K562 (cell line): ENCODE measurements at regions not wholly inside any gene's neighbourhood (a gene's known extent, or its start where the extent isn't known, plus 50 kb on each side); places are given as distances from the start of the nearest gene placed in this dataset.

Source experiments
- BRF1 ChIP-seq: IDR thresholded peaks from 3 replicates; pipeline ENCODE4 v1.6.1; 2011; ENCODE audit warnings: borderline replicate concordance, mild to moderate bottlenecking; ENCODE audit not compliant: insufficient read length; ENCODE audit errors: extremely low read depth
- C11orf30 ChIP-seq: fragments of 450-650 bp; IDR thresholded peaks from 2 replicates; pipeline ENCODE4 v1.6.1; 2016; ENCODE audit warnings: low read depth, mild to moderate bottlenecking
- CCAR2 ChIP-seq: fragments of 200-400 bp; formaldehyde crosslinking; IDR thresholded peaks from 2 replicates; pipeline ENCODE4 v1.6.1; 2017; ENCODE audit warnings: mild to moderate bottlenecking, low read depth, low read length
- CREB1 ChIP-seq, 2 experiments: sonication (generic) in 1 of 2; formaldehyde crosslinking in 1 of 2; IDR thresholded peaks; 2 replicates each; pipeline versions ENCODE4 v1.6.1 to v1.8.0; 2012 to 2022; ENCODE audit warnings: inconsistent platforms in 1 of 2, mild to moderate bottlenecking in 1 of 2, missing genetic modification reagents in 1 of 2, moderate library complexity in 1 of 2
- JUND ChIP-seq, 2 experiments: IDR thresholded peaks; 2 replicates in 1 of 2; 3 replicates in 1 of 2; pipeline ENCODE4 v1.6.1; 2011; ENCODE audit warnings: borderline replicate concordance in 2 of 2, low read depth in 2 of 2, low read length in 2 of 2, improper control_type of control experiment in 1 of 2, missing biosample characterization in 1 of 2, missing genetic modification characterization in 1 of 2, missing genetic modification reagents in 1 of 2
- NFIC ChIP-seq: fragments of 450-650 bp; IDR thresholded peaks from 2 replicates; pipeline ENCODE4 v1.6.1; 2017; ENCODE audit warnings: mild to moderate bottlenecking, inconsistent platforms
- NUFIP1 ChIP-seq: fragments of 450-650 bp; IDR thresholded peaks from 2 replicates; pipeline ENCODE4 v1.6.1; 2018; ENCODE audit not compliant: partially characterized antibody
- POLR2A ChIP-seq: fragments of 450-650 bp; conservative IDR thresholded peaks from 2 replicates; pipeline ENCODE4 v1.6.1; 2016
- RAD21 ChIP-seq, 2 experiments: fragments of 250-450 bp in 1 of 2; fragments of 450-650 bp in 1 of 2; sonication (Bioruptor Pico) in 1 of 2; formaldehyde crosslinking in 1 of 2; IDR thresholded peaks in 1 of 2; conservative IDR thresholded peaks in 1 of 2; 2 replicates each; pipeline versions ENCODE4 v1.4.0 to v1.8.0; 2020 to 2022; ENCODE audit warnings: mild to moderate bottlenecking in 2 of 2, moderate library complexity in 1 of 2
- RBM15 ChIP-seq: fragments of 200-400 bp; formaldehyde crosslinking; IDR thresholded peaks from 2 replicates; pipeline ENCODE4 v1.6.1; 2018; ENCODE audit warnings: mild to moderate bottlenecking, low read length, moderate library complexity; ENCODE audit not compliant: insufficient read depth
- SAP30 ChIP-seq: fragments of 200-600 bp; sonication (generic); IDR thresholded peaks from 2 replicates; pipeline ENCODE4 v1.6.1; 2012; ENCODE audit warnings: borderline replicate concordance, low read depth, mild to moderate bottlenecking, moderate library complexity, low read length, control low read depth, inconsistent platforms; ENCODE audit not compliant: insufficient read depth, poor library complexity, severe bottlenecking
- TARDBP ChIP-seq: fragments of 450-650 bp; IDR thresholded peaks from 2 replicates; pipeline ENCODE4 v1.6.1; 2016
- TEAD1 ChIP-seq, 2 experiments: fragments of 450-650 bp in 1 of 2; sonication (generic) in 1 of 2; formaldehyde crosslinking; IDR thresholded peaks; 2 replicates each; pipeline versions ENCODE4 v1.4.0 to v1.8.0; 2020 to 2022; ENCODE audit warnings: mild to moderate bottlenecking in 2 of 2, missing genetic modification reagents in 1 of 2
- THRAP3 ChIP-seq: fragments of 450-650 bp; IDR thresholded peaks from 2 replicates; pipeline ENCODE4 v1.6.1; 2016; ENCODE audit warnings: mild to moderate bottlenecking, inconsistent platforms, borderline replicate concordance
- ZNF212 ChIP-seq: fragments of 450-650 bp; formaldehyde crosslinking; IDR thresholded peaks from 2 replicates; pipeline ENCODE4 v1.4.0; 2020; ENCODE audit warnings: mild to moderate bottlenecking
- ZNF436 ChIP-seq: fragments of 250-450, 450-650 bp; sonication (Bioruptor Pico); formaldehyde crosslinking; IDR thresholded peaks from 2 replicates; pipeline ENCODE4 v1.7.0; 2020; ENCODE audit warnings: mild to moderate bottlenecking
- ZNF77 ChIP-seq: fragments of 250-450 bp; sonication (Bioruptor Pico); IDR thresholded peaks from 2 replicates; pipeline ENCODE4 v1.5.0; 2020
- TF ChIP-seq, protein P1 (sequence below), 2 experiments: IDR thresholded peaks; 2 replicates each; pipeline ENCODE4 v1.6.1; 2012; ENCODE audit warnings: improper control_type of control experiment in 2 of 2, low read depth in 2 of 2, low read length in 2 of 2, borderline replicate concordance in 1 of 2

GRCh38 chr6:14474816-14475215 is 357.2 kb downstream of the CD83 start (continued):
- TF ChIP-seq ZNF212 (CRISPR knock-in tag) (no peak), TARDBP (no peak), ZNF77 (CRISPR knock-in tag) (no peak), RBM15 (no peak), ZNF436 (CRISPR knock-in tag) (no peak), NFIC (peak; percentile 5; the same call in 1 of the 2 replicates), CCAR2 (no peak), POLR2A (no peak), C11orf30 (peak; percentile 90), TEAD1 (CRISPR knock-in tag; IDR thresholded peaks at IDR 0.05) (peak in 1 of 2 experiments; percentile 14; a peak in 1 of 4 replicates), SAP30 (no peak), RAD21 (CRISPR knock-in tag; conservative IDR thresholded peaks at IDR 0.05 in 1 of 2, IDR thresholded peaks at IDR 0.05 in 1 of 2) (peak; percentile 48 to 62; a peak in 3 of 4 replicates), JUND (IDR thresholded peaks at IDR 0.05; ENCODE audit: borderline replicate concordance, low read depth, low read length) (peak; percentile 40; the same call in 1 of the 2 replicates), JUND (tag; IDR thresholded peaks at IDR 0.05; ENCODE audit: borderline replicate concordance, low read depth, low read length) (peak; percentile 18; the same call in 1 of the 3 replicates), CREB1 (IDR thresholded peaks at IDR 0.05) (no peak), CREB1 (CRISPR knock-in tag; IDR thresholded peaks at IDR 0.05) (no peak), THRAP3 (no peak), BRF1 (no peak), NUFIP1 (no peak)
- TF ChIP-seq, protein P1, sequence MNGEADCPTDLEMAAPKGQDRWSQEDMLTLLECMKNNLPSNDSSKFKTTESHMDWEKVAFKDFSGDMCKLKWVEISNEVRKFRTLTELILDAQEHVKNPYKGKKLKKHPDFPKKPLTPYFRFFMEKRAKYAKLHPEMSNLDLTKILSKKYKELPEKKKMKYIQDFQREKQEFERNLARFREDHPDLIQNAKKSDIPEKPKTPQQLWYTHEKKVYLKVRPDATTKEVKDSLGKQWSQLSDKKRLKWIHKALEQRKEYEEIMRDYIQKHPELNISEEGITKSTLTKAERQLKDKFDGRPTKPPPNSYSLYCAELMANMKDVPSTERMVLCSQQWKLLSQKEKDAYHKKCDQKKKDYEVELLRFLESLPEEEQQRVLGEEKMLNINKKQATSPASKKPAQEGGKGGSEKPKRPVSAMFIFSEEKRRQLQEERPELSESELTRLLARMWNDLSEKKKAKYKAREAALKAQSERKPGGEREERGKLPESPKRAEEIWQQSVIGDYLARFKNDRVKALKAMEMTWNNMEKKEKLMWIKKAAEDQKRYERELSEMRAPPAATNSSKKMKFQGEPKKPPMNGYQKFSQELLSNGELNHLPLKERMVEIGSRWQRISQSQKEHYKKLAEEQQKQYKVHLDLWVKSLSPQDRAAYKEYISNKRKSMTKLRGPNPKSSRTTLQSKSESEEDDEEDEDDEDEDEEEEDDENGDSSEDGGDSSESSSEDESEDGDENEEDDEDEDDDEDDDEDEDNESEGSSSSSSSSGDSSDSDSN (IDR thresholded peaks at IDR 0.05; ENCODE audit: borderline replicate concordance in 1 of 2, low read depth in 2 of 2, low read length in 2 of 2): no peak
